Large intestine (tissue), 3 donors: ENCODE measurements at regions not wholly inside any gene's neighbourhood (a gene's known extent, or its start where the extent isn't known, plus 50 kb on each side); places are given as distances from the start of the nearest gene placed in this dataset.
"Not testable (repeated sequence)": the region's sequence is repeated elsewhere in the genome, so short reads cannot be mapped to it uniquely, and the experiment has no call there.

Experiments
- DNase-seq, 2 donors: peaks; one replicate each; pipeline versions ENCODE4 v3.0.0 to v3.0.0-alpha.2; 2013
- H3K27ac ChIP-seq: one replicate; pipeline ENCODE4 v1.5.1; 2013; ENCODE audit warnings: low read length
- H3K27me3 ChIP-seq: 2 replicates; pipeline ENCODE4 v1.6.1; 2013; ENCODE audit warnings: low read length; ENCODE audit not compliant: control insufficient read depth, insufficient read depth
- H3K36me3 ChIP-seq: 2 replicates; pipeline ENCODE4 v1.6.1; 2013; ENCODE audit warnings: low read length; ENCODE audit not compliant: control insufficient read depth, insufficient read depth
- H3K4me1 ChIP-seq: one replicate; pipeline ENCODE4 v1.6.1; 2013; ENCODE audit warnings: low read length; ENCODE audit not compliant: control insufficient read depth, insufficient read depth
- H3K4me3 ChIP-seq: one replicate; pipeline ENCODE4 v1.5.1; 2013; ENCODE audit warnings: low read length
- H3K9me3 ChIP-seq: one replicate; pipeline ENCODE4 v1.6.1; 2013; ENCODE audit warnings: mild to moderate bottlenecking, low read depth, low read length, moderate library complexity; ENCODE audit not compliant: control insufficient read depth
- WGBS: methylation state at CpG from one replicate; pipeline ENCODE4 v1.1.5; 2013; ENCODE audit warnings: low lambda C conversion rate; ENCODE audit not compliant: insufficient coverage; 5-methylcytosine and 5-hydroxymethylcytosine counted together

GRCh38 chr17:71503710-71504465, 616.9 kb upstream of the SOX9 start:
- H3K9me3 ChIP-seq: no peaks in the 10 kb centered on the region
- DNase-seq: no peak
- H3K4me3 ChIP-seq: no peak overlapping the region
- H3K36me3 ChIP-seq: no peaks in the 10 kb centered on the region
- no peaks in the 10 kb centered on the region for H3K4me1 ChIP-seq
- H3K27me3 ChIP-seq: no peaks in the 10 kb centered on the region
- H3K27ac ChIP-seq: no peak overlapping the region
- WGBS: no CpG with 5 or more reads among the region's 6 CpGs

GRCh38 chr17:71505200-71505599, 615.6 kb upstream of the SOX9 start:
- H3K4me3 ChIP-seq: no peak overlapping the region
- no peaks in the 10 kb centered on the region for H3K4me1 ChIP-seq
- DNase-seq: no peak
- no peaks in the 10 kb centered on the region for H3K36me3 ChIP-seq
- no CpG with 5 or more reads among the region's 2 CpGs for WGBS
- H3K27ac ChIP-seq: no peak overlapping the region
- H3K27me3 ChIP-seq: no peaks in the 10 kb centered on the region
- H3K9me3 ChIP-seq: no peaks in the 10 kb centered on the region

- Histone ChIP-seq H3K36me3 (no peaks in the 10 kb centered on the region), H3K9me3 (no peaks in the 10 kb centered on the region), H3K4me1 (no peaks in the 10 kb centered on the region), H3K4me3 (no peak overlapping the region), H3K27ac (no peak overlapping the region), H3K27me3 (no peaks in the 10 kb centered on the region)
- WGBS: 100% methylated on average over 1 of the region's 6 CpGs
- no peak for DNase-seq
Measured at GRCh38 chr17:71505981-71506380, 614.8 kb upstream of the SOX9 start.

DNA sequence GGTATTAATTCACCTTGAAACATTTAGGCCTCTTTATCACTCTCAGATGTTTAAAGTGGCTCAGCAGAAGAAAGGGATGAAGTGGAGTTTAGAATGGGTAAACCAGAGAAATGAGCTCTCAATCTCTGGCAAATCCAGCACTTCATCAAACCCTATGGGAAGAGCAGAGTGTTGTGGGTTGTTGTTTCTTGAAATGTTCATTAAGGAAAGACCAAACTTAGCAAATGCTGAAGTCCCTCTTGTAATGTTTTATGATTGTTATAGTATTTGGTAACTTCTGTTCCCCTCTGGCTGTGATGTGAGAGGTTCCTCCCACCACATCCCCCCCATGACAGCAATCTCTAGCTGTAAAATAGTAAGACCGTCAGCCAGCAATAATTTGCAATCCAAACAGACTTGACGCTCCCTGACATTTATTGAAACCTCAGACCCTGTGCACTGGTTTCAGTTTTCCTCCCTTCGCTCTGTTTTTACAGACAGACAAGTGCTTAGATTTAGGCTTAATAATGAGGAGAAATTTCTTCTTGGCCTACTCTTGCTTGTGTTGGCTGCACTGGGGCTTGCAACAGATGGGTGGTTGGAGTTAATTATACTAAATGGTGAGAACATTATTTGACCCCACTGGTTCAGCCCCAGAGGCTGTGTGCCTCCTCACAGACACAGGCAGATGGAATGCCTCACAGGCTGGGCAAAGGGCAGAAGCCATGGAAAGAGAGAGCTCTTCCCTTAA, 609.4 kb upstream of the SOX9 start:
- WGBS: no CpG with 5 or more reads among the region's 3 CpGs
- Histone ChIP-seq H3K36me3 (no peaks in the 10 kb centered on the region), H3K4me3 (no peak overlapping the region), H3K9me3 (no peaks in the 10 kb centered on the region), H3K27me3 (no peaks in the 10 kb centered on the region), H3K27ac (peak overlapping the region; percentile 70), H3K4me1 (peaks cover 10% of the 10 kb centered on the region)
- DNase-seq: peak; percentile 49 to 78

- DNase-seq: not testable (repeated sequence)
Measured at GRCh38 chr17:71513725-71514124, 607.1 kb upstream of the SOX9 start.

DNA sequence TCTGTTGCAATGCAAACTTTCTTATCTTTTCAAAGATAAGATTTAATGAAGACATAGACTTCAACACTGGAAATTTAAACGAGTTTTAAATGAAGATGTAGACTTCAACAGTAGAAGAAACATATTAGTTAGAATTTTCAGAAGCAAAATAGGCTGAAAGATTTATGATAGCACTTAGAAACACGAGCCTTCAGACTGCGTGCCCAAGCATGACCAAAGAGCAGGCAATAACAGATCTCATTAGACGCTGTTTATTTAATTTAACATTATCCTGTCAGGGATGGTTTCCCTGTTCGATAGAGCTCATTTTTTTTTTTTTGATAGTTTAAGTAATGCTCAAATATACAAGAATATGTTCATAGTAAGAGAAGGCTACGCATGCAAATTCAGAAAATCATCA, 604.7 kb upstream of the SOX9 start:
- Histone ChIP-seq H3K27ac (no peak overlapping the region), H3K9me3 (no peaks in the 10 kb centered on the region), H3K4me3 (no peak overlapping the region), H3K36me3 (no peaks in the 10 kb centered on the region), H3K27me3 (no peaks in the 10 kb centered on the region), H3K4me1 (peaks cover 10% of the 10 kb centered on the region)
- 18% methylated on average over 2 of the region's 6 CpGs for WGBS
- DNase-seq: peak in 1 of 2 donors; percentile 4

More at GRCh38 chr17:71513725-71514124, 607.1 kb upstream of the SOX9 start:
- no CpG with 5 or more reads among the region's 2 CpGs for WGBS
- not testable (repeated sequence) for H3K4me3 ChIP-seq, H3K4me1 ChIP-seq, H3K9me3 ChIP-seq, H3K27me3 ChIP-seq, H3K27ac ChIP-seq, H3K36me3 ChIP-seq

DNA sequence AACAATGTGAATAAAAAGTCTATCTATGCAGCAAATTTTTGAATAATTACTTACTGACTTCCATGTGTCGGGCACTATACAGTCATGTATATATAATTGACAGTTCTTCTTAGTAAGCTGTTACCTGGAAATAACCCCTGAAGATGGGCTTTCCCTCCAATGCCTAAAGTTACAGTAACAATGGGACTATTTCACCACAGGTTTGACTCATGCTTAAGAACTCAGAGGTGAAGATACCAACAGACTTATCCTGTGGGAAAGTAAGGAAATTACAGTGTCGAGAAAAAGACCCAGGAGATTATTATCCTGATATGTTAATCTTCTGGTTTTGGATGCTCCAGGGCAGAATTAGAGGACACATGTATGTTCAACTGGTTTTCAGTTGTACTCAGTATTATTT, 601.5 kb upstream of the SOX9 start:
- Histone ChIP-seq H3K27me3 (no peaks in the 10 kb centered on the region), H3K36me3 (no peaks in the 10 kb centered on the region), H3K4me3 (no peak overlapping the region), H3K9me3 (no peaks in the 10 kb centered on the region), H3K27ac (no peak overlapping the region), H3K4me1 (no peaks in the 10 kb centered on the region)
- DNase-seq: no peak
- WGBS: no CpG with 5 or more reads among the region's 2 CpGs

- Histone ChIP-seq H3K9me3 (no peaks in the 10 kb centered on the region), H3K36me3 (no peaks in the 10 kb centered on the region), H3K27me3 (no peaks in the 10 kb centered on the region), H3K4me1 (no peaks in the 10 kb centered on the region), H3K27ac (no peak overlapping the region), H3K4me3 (no peak overlapping the region)
- DNase-seq: no peak
- WGBS: no CpG with 5 or more reads among the region's 2 CpGs
Measured at GRCh38 chr17:71521724-71522123, 599.1 kb upstream of the SOX9 start.

GRCh38 chr17:71522383-71522782, 598.4 kb upstream of the SOX9 start:
- no CpG with 5 or more reads among the region's 1 CpG for WGBS
- Histone ChIP-seq H3K27me3 (no peaks in the 10 kb centered on the region), H3K9me3 (no peaks in the 10 kb centered on the region), H3K27ac (no peak overlapping the region), H3K4me1 (no peaks in the 10 kb centered on the region), H3K36me3 (no peaks in the 10 kb centered on the region), H3K4me3 (no peak overlapping the region)
- no peak for DNase-seq

- DNase-seq: no peak
- H3K27ac ChIP-seq: no peak overlapping the region
- H3K27me3 ChIP-seq: no peaks in the 10 kb centered on the region
- H3K9me3 ChIP-seq: no peaks in the 10 kb centered on the region
- WGBS: 85% methylated on average over 4 of the region's 6 CpGs
- H3K36me3 ChIP-seq: no peaks in the 10 kb centered on the region
- no peak overlapping the region for H3K4me3 ChIP-seq
- no peaks in the 10 kb centered on the region for H3K4me1 ChIP-seq
Measured at GRCh38 chr17:71527311-71527710, 593.5 kb upstream of the SOX9 start.

GRCh38 chr17:71528210-71528609, 592.6 kb upstream of the SOX9 start:
- no peaks in the 10 kb centered on the region for H3K4me1 ChIP-seq

More at GRCh38 chr17:71528210-71528609, 592.6 kb upstream of the SOX9 start:
- Histone ChIP-seq H3K9me3 (no peaks in the 10 kb centered on the region), H3K27ac (no peak overlapping the region), H3K4me3 (no peak overlapping the region), H3K27me3 (no peaks in the 10 kb centered on the region), H3K36me3 (no peaks in the 10 kb centered on the region)
- DNase-seq: no peak
